ENCODE measurements at regions not wholly inside any gene's neighbourhood (a gene's known extent, or its start where the extent isn't known, plus 50 kb on each side); places are given as distances from the start of the nearest gene placed in this dataset.

DNA sequence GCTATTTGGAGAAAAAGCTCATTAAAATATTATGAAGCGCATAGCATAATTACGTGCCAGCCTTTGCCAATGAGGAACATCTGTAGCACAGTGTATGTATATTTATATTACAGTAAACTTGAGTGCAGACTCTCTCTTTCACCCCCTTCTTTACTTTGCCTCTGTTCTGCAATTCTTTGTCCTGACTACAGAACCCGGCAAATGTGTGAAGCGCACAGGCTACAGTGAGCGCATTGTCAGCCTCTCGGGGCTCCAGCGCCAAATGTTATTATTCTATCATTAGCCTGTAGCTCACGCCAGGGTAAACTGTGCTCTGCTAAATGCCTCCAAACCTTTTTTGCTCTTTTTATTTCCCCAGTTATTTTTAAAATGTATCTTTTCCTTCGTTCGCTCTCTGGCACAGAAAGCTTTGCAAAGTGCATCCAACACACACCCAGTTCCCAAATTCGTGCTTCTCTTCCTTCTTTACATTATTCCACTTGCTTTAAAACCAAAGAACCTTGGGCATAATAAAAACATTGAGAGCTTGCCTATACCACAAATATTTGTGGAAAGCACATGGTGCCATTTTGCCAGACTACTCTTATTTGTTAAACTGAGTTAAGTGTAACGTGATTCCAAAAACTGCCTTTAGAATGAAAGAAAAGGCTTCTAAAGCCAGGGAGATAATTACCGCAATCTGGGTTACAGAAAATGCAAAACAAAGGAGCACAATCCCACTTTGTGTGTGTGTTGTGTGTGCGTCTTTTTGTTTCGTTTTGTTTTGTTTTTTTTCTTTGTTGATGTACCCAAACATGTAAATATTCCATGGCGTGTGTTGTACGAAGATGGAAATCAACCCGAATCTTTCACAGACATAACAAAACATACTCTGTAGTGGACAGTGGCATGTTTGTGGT is 164.1 kb upstream of the MPDZ start:
- no peaks in the 10 kb centered on the region for H3K36me3 ChIP-seq (replicated peaks in 1 of 2; ENCODE audit: control insufficient read depth in 1 of 2, insufficient read depth in 2 of 2, low read length in 2 of 2)
- FAIRE-seq: no peak
- H2AFZ ChIP-seq (ENCODE audit: low read length): no peak overlapping the region
- intact Hi-C loops (cut with micrococcal nuclease; ENCODE audit: unreplicated experiment): no loop called here
- POLR2A ChIA-PET: no interaction called here
- TF ChIP-seq ZNF879 (CRISPR knock-in tag; IDR thresholded peaks at IDR 0.05) (no peak), ZNF407 (CRISPR knock-in tag; IDR thresholded peaks at IDR 0.05; ENCODE audit: not compliant biosample characterization) (no peak)
- H3K27ac ChIP-seq (ENCODE audit: extremely low read length, insufficient read depth, low read length): no peak overlapping the region
- no peaks in the 10 kb centered on the region for H4K20me1 ChIP-seq (ENCODE audit: insufficient read depth, low read length)
- no peak overlapping the region for H3K9ac ChIP-seq (ENCODE audit: insufficient read depth, low read depth, low read length)
- H3K9me3 ChIP-seq (ENCODE audit: low read length): no peaks in the 10 kb centered on the region
- H3K27me3 ChIP-seq (ENCODE audit: control insufficient read depth in 1 of 2, insufficient read depth in 2 of 2, low read length in 2 of 2): 0 out of 5 replicates have a peak, but pooled peaks cover 0 to 4% of the 10 kb centered on the region in 2 experiments
- no peak for DNase-seq (ENCODE audit: low spot score)
- CTCF ChIA-PET (ENCODE audit: low intra/inter-chr PET ratio, low total read pairs): no interaction called here
- no peak overlapping the region for H3K4me2 ChIP-seq (ENCODE audit: low read depth, low read length)
- H3K4me3 ChIP-seq (replicated peaks in 1 of 3; ENCODE audit: insufficient read depth in 1 of 3, low read depth in 2 of 3, low read length in 3 of 3): no peak overlapping the region
- WGBS (ENCODE audit: low lambda C conversion rate): 35% methylated on average over 18 of the region's 18 CpGs
- H3K79me2 ChIP-seq (ENCODE audit: insufficient read depth, low read length): no peaks in the 10 kb centered on the region
- no TSS peak for BruUV-seq (replicated peaks)
- ATAC-seq: no peak
- in situ Hi-C loops (cut with HindIII; ENCODE audit: extremely low pct_ligation_motif_present, low pct_unique_long_range_greater_than_20kb): no loop called here
- no peaks in the 10 kb centered on the region for H3K4me1 ChIP-seq (ENCODE audit: insufficient read depth, low read length)
